ENCODE measurements at regions not wholly inside any gene's neighbourhood (a gene's known extent, or its start where the extent isn't known, plus 50 kb on each side); places are given as distances from the start of the nearest gene placed in this dataset.
"Not testable (repeated sequence)": the region's sequence is repeated elsewhere in the genome, so short reads cannot be mapped to it uniquely, and the experiment has no call there.

- Mint-ChIP-seq H3K4me1 (ENCODE audit: low read depth) (no peaks in the 10 kb centered on the region), H3K9me3 (ENCODE audit: low read depth) (no peaks in the 10 kb centered on the region), H3K27me3 (peaks cover 5% of the 10 kb centered on the region), H3K36me3 (no peaks in the 10 kb centered on the region), H3K27ac (no peak overlapping the region), H3K4me3 (no peak overlapping the region)
Measured at GRCh38 chr2:136715146-136715545, 50.2 kb upstream of the THSD7B start.

GRCh38 chr2:136714452-136714951, 50.8 kb upstream of the THSD7B start:
- Mint-ChIP-seq H3K4me1 (ENCODE audit: low read depth) (no peaks in the 10 kb centered on the region), H3K4me3 (no peak overlapping the region), H3K9me3 (ENCODE audit: low read depth) (no peaks in the 10 kb centered on the region), H3K27ac (no peak overlapping the region), H3K27me3 (peaks cover 5% of the 10 kb centered on the region), H3K36me3 (no peaks in the 10 kb centered on the region)

DNA sequence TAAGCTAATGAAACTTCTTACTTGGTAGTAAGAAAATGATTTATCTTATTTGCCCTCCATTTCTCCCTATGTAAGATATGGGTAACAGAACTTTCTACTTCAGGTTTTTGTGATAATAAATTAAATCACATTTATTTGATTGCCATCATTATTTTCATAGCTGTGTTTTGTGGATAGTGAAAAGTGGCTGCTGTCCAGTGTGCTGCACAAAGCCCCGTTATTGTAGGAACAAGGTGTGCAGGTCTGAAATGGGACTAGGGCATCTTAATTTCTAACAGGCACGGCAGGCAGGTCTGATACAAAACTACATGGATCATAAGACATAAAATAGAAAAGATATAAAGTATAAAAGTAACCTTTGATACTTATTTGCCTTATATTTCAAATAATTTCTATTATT, 51.6 kb upstream of the THSD7B start:
- H3K27ac Mint-ChIP-seq, result no peak overlapping the region

DNA sequence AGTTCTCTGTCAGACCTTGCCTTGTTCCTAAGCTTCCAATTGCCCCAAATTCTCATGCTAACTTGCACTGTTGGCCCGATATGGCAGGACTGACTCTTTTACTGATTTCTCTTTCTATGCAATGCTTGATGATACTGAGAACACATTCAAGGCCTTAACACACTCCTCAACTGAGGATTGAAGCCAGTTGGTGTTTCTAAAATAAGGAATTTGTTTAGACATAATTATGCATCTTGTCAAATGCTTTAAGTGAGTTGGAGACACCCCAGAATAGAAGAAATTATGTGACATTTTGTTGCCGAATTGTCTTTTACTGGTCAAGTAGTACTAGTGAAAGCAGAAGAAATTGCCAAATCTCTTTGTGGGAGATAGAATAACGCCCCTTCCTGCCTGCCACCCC, 60.0 kb upstream of the THSD7B start:
- H3K36me3 Mint-ChIP-seq, result no peaks in the 10 kb centered on the region
- H3K9me3 Mint-ChIP-seq (ENCODE audit: low read depth), result peaks cover 5% of the 10 kb centered on the region
- peaks cover 2% of the 10 kb centered on the region for H3K27me3 Mint-ChIP-seq
- no peaks in the 10 kb centered on the region for H3K4me1 Mint-ChIP-seq (ENCODE audit: low read depth)
- no peak overlapping the region for H3K4me3 Mint-ChIP-seq
- H3K27ac Mint-ChIP-seq, result no peak overlapping the region

More for the DNA sequence above, 51.6 kb upstream of the THSD7B start:
- no peak overlapping the region for H3K4me3 Mint-ChIP-seq
- no peaks in the 10 kb centered on the region for H3K9me3 Mint-ChIP-seq (ENCODE audit: low read depth)
- no peaks in the 10 kb centered on the region for H3K36me3 Mint-ChIP-seq
- H3K4me1 Mint-ChIP-seq (ENCODE audit: low read depth), result no peaks in the 10 kb centered on the region
- H3K27me3 Mint-ChIP-seq, result peaks cover 5% of the 10 kb centered on the region

- no peaks in the 10 kb centered on the region for H3K36me3 Mint-ChIP-seq
- H3K4me1 Mint-ChIP-seq (ENCODE audit: low read depth), result no peaks in the 10 kb centered on the region
- peaks cover under 1% of the 10 kb centered on the region for H3K27me3 Mint-ChIP-seq
- H3K9me3 Mint-ChIP-seq (ENCODE audit: low read depth), result peaks cover 5% of the 10 kb centered on the region
- H3K4me3 Mint-ChIP-seq, result no peak overlapping the region
- no peak overlapping the region for H3K27ac Mint-ChIP-seq
Measured at GRCh38 chr2:136703214-136703613, 62.1 kb upstream of the THSD7B start.

- Mint-ChIP-seq H3K27ac (no peak overlapping the region), H3K4me1 (ENCODE audit: low read depth) (no peaks in the 10 kb centered on the region), H3K36me3 (no peaks in the 10 kb centered on the region), H3K27me3 (peaks cover 1% of the 10 kb centered on the region), H3K9me3 (ENCODE audit: low read depth) (no peaks in the 10 kb centered on the region), H3K4me3 (no peak overlapping the region)
Measured at GRCh38 chr2:136696438-136696837, 68.9 kb upstream of the THSD7B start.

DNA sequence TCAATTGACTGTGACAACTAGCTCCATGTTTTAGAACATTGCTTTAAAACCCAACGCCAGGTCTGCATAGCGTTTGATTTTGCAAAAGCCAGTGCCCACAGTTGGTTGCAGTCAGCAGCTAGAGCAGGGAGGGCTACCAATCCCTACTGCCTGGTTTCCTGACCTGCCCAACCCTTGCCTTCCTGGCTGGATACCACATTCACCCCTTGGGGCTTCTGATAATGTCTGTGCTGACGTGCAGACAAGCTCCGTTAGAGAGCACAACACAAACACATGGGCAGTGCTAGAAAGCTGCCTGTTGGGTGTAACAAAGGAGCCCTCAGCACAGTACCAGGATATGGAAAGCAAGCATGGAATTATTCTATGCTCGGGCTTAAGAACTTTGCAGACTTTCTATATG, 71.4 kb upstream of the THSD7B start:
- no peak overlapping the region for H3K27ac Mint-ChIP-seq
- no peak overlapping the region for H3K4me3 Mint-ChIP-seq
- peaks cover 1% of the 10 kb centered on the region for H3K27me3 Mint-ChIP-seq
- no peaks in the 10 kb centered on the region for H3K36me3 Mint-ChIP-seq
- peaks cover 8% of the 10 kb centered on the region for H3K9me3 Mint-ChIP-seq (ENCODE audit: low read depth)
- H3K4me1 Mint-ChIP-seq (ENCODE audit: low read depth), result no peaks in the 10 kb centered on the region

DNA sequence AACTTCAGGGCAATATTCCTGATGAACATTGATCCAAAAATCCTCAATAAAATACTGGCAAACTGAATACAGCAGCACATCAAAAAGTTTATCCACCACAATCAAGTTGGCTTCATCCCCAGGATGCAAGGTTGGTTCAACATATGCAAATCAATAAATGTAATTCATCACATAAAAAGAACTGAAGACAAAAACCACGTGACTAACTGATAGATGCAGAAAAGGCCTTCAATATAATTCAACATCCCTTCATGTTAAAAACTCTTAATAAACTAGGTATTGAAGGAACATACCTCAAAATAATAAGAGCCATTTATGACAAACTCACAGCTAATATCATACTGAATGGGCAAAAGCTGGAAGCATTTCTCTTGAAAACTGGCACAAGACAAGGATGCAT, 85.3 kb upstream of the THSD7B start:
- not testable (repeated sequence) for H3K27ac Mint-ChIP-seq; H3K9me3 Mint-ChIP-seq (ENCODE audit: low read depth); H3K36me3 Mint-ChIP-seq; H3K27me3 Mint-ChIP-seq; H3K4me1 Mint-ChIP-seq (ENCODE audit: low read depth); H3K4me3 Mint-ChIP-seq

GRCh38 chr2:136665736-136666135, 99.6 kb upstream of the THSD7B start:
- Mint-ChIP-seq H3K4me1 (ENCODE audit: low read depth) (no peaks in the 10 kb centered on the region), H3K36me3 (no peaks in the 10 kb centered on the region), H3K9me3 (ENCODE audit: low read depth) (no peaks in the 10 kb centered on the region), H3K4me3 (no peak overlapping the region), H3K27me3 (no peaks in the 10 kb centered on the region), H3K27ac (no peak overlapping the region)

DNA sequence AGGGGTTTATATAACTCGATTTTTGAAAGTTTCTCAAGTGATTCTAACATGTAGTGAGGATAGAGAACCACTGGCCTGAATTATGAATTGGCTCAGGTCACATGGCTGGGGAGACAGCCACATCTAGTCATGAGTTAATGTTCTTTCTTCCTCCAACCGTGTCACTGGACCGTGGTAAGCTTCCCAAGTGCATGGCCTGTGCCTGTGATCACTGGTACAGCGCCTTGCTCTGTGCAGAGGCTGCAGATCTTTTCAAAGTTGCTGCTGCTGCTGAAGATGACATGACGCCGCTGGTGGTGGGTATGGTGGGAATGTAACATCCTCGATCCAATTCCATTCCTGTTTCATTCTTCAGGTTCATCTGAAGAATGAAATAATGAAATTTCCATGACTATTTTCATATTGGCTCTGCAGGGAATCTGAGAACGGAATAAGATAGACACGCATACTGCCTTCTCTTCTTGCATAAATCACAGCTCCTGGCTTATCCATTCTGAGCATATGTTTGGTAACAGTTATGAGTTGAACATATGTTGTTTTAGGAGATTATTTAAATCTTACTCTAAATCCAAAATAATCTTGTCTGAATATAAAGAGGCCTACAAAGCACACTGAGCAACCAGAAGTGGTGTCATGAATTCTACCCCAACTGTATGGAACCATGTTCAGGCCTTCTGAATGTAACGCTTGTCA, 100.5 kb upstream of the THSD7B start:
- H3K36me3 Mint-ChIP-seq, result no peaks in the 10 kb centered on the region
- no peak overlapping the region for H3K4me3 Mint-ChIP-seq
- H3K27ac Mint-ChIP-seq, result no peak overlapping the region
- no peaks in the 10 kb centered on the region for H3K27me3 Mint-ChIP-seq
- no peaks in the 10 kb centered on the region for H3K9me3 Mint-ChIP-seq (ENCODE audit: low read depth)
- H3K4me1 Mint-ChIP-seq (ENCODE audit: low read depth), result no peaks in the 10 kb centered on the region

DNA sequence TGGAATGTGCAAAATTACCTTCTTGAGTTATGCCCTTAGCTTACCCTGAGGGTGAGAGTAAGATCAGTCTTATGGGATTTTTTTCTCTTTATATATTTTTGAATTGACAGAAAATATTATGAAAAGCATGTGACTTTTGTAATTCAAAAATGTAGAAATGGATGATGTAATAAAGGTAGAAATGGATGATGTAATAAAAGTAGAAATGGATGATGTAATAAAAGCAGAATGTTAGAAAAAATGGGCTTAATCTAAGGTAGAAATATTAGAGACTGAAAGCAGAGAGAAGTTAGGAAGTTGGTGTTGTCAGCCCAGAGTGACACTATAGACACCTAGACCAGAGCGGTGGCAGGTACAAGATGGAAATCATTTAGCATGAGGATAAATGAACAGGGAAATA, 107.1 kb upstream of the THSD7B start:
- H3K4me3 Mint-ChIP-seq, result no peak overlapping the region
- H3K27ac Mint-ChIP-seq, result no peak overlapping the region

DNA sequence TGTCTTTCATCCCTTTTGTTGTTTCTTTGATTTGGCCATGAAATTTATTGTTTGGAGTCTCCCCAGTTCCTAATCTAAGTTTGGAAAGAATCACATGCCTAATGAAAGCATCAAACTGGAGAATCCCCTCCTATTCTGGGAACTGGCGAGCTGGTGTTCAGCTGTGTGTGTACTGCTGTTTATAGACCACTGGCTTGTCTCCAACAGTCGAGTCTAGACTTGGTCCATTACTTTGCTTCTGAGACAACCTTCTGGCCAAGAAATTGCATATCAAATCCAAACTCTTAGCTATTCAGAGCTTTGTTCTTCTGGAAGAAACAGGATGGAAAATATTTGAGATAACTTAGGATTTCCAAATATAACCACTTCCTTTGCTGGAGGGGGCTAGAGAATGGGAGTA, 111.5 kb upstream of the THSD7B start:
- no peaks in the 10 kb centered on the region for H3K4me1 Mint-ChIP-seq (ENCODE audit: low read depth)
- H3K4me3 Mint-ChIP-seq, result no peak overlapping the region
- H3K9me3 Mint-ChIP-seq (ENCODE audit: low read depth), result no peaks in the 10 kb centered on the region
- H3K27me3 Mint-ChIP-seq, result peaks cover 19% of the 10 kb centered on the region
- H3K27ac Mint-ChIP-seq, result no peak overlapping the region
- no peaks in the 10 kb centered on the region for H3K36me3 Mint-ChIP-seq

More for the DNA sequence above, 107.1 kb upstream of the THSD7B start:
- H3K9me3 Mint-ChIP-seq (ENCODE audit: low read depth), result no peaks in the 10 kb centered on the region
- no peaks in the 10 kb centered on the region for H3K4me1 Mint-ChIP-seq (ENCODE audit: low read depth)
- H3K27me3 Mint-ChIP-seq, result peaks cover 18% of the 10 kb centered on the region
- no peaks in the 10 kb centered on the region for H3K36me3 Mint-ChIP-seq

DNA sequence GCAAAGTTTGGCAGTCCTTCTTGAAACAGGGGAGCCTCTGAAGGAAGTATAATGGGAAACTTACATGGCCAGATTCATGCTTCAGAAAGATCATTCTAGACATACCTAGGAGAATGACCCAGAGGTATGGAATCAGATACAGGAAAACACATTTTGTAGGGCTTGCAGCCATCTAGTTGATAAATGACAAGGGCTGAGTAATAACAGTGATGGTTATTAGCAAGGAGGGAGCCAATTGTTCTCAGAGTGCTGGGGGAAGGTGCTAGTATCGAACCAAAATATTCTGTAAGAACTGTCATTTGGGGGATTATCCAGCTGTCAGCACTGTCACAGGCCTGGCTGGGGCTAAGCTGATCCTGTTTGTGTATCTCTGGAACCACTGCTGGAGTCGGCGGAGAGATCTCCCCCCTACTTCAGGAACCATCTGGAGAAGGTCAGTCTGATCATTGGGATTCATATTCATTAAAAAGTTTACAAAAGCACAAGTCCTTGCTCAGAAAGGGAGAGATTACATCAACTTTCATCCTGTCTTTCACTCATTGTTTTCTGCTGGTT, 113.8 kb upstream of the THSD7B start:
- H3K9me3 Mint-ChIP-seq (ENCODE audit: low read depth), result no peaks in the 10 kb centered on the region
- peaks cover 15% of the 10 kb centered on the region for H3K27me3 Mint-ChIP-seq
- H3K4me1 Mint-ChIP-seq (ENCODE audit: low read depth), result no peaks in the 10 kb centered on the region
- H3K36me3 Mint-ChIP-seq, result no peaks in the 10 kb centered on the region
- no peak overlapping the region for H3K27ac Mint-ChIP-seq
- H3K4me3 Mint-ChIP-seq, result no peak overlapping the region

GRCh38 chr2:136647039-136647438, 118.3 kb upstream of the THSD7B start:
- Mint-ChIP-seq H3K4me3 (no peak overlapping the region), H3K9me3 (ENCODE audit: low read depth) (no peaks in the 10 kb centered on the region), H3K27ac (no peak overlapping the region), H3K4me1 (ENCODE audit: low read depth) (no peaks in the 10 kb centered on the region), H3K27me3 (peaks cover 6% of the 10 kb centered on the region), H3K36me3 (no peaks in the 10 kb centered on the region)

GRCh38 chr2:136645236-136645828, 120.0 kb upstream of the THSD7B start:
- Mint-ChIP-seq H3K27me3 (peaks cover 5% of the 10 kb centered on the region), H3K36me3 (no peaks in the 10 kb centered on the region), H3K4me1 (ENCODE audit: low read depth) (no peaks in the 10 kb centered on the region), H3K4me3 (no peak overlapping the region), H3K9me3 (ENCODE audit: low read depth) (no peaks in the 10 kb centered on the region), H3K27ac (no peak overlapping the region)

DNA sequence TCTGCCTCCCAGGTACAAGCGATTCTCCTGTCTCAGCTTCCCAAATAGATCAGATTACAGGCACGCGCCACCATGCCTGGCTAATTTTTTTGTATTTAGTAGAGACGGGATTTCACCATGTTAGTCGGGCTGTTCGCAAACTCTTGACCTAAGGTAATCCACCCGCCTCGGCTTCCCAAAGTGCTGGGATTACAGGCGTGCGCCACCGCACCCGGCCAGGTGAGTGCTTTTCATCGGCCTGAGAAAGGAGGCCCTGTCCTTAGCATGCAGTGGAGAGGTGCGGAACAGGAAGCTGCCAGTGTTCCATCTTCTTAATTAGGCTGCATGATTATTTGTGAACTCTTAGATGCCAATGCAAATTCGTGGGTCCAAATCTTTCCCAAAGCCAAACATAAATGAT, 125.7 kb upstream of the THSD7B start:
- Mint-ChIP-seq H3K4me3 (no peak overlapping the region), H3K36me3 (no peaks in the 10 kb centered on the region), H3K27me3 (peaks cover 2% of the 10 kb centered on the region), H3K27ac (no peak overlapping the region), H3K9me3 (ENCODE audit: low read depth) (no peaks in the 10 kb centered on the region), H3K4me1 (ENCODE audit: low read depth) (no peaks in the 10 kb centered on the region)

All from activated naive CD8-positive, alpha-beta T cell (primary cell).